ENCODE measurements at regions not wholly inside any gene's neighbourhood (a gene's known extent, or its start where the extent isn't known, plus 50 kb on each side); places are given as distances from the start of the nearest gene placed in this dataset.

DNA sequence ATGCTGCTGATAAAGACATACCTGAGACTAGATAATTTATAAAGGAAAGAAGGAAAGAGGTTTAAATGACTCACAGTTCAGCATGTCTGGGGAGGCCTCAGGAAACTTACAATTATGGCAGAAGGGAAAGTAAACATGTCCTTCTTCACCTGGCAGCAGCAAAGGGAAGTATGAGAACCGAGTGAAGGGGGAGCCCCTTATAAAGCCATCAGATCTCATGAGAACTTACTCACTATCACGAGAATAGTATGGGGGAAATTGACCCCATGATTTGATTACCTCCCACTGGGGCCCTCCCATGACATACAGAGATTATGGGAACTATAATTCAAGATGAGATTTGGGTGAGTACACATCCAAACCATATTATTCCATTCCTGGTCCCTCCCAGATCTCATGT, 154.4 kb downstream of the FASLG start:
- Histone ChIP-seq H3K4me3 (ENCODE audit: low read length) (no peak overlapping the region), H3F3A (ENCODE audit: insufficient read depth, low read length) (peaks cover 8% of the 10 kb centered on the region), H3K9ac (ENCODE audit: low read length) (no peak overlapping the region), H3K4me1 (ENCODE audit: low read length) (peaks cover 14% of the 10 kb centered on the region), H3K9me2 (replicated peaks; ENCODE audit: insufficient read depth, low read length) (no peaks in the 10 kb centered on the region), H3K79me2 (ENCODE audit: low read length) (no peaks in the 10 kb centered on the region), H2AFZ (ENCODE audit: low read length) (no peak overlapping the region), H3K27me3 (replicated peaks; ENCODE audit: insufficient read depth, low read length) (0 out of 2 replicates have a peak, but pooled peaks cover 6% of the 10 kb centered on the region), H4K20me1 (ENCODE audit: insufficient read depth, low read length) (no peaks in the 10 kb centered on the region), H3K36me3 (replicated peaks; ENCODE audit: insufficient read depth, low read length) (no peaks in the 10 kb centered on the region), H3K27ac (ENCODE audit: low read length) (no peak overlapping the region), H3K9me3 (replicated peaks; ENCODE audit: insufficient read depth, low read length) (no peaks in the 10 kb centered on the region), H3K4me2 (ENCODE audit: low read depth, low read length) (no peak overlapping the region)
- no peak for DNase-seq
- TF ChIP-seq EZH2phosphoT487 (IDR thresholded peaks at IDR 0.05; ENCODE audit: low read length): no peak
- TF ChIP-seq EZH2 (optimal IDR thresholded peaks at IDR 0.05; ENCODE audit: low read depth, low read length): no peak
- TF ChIP-seq, protein P1, sequence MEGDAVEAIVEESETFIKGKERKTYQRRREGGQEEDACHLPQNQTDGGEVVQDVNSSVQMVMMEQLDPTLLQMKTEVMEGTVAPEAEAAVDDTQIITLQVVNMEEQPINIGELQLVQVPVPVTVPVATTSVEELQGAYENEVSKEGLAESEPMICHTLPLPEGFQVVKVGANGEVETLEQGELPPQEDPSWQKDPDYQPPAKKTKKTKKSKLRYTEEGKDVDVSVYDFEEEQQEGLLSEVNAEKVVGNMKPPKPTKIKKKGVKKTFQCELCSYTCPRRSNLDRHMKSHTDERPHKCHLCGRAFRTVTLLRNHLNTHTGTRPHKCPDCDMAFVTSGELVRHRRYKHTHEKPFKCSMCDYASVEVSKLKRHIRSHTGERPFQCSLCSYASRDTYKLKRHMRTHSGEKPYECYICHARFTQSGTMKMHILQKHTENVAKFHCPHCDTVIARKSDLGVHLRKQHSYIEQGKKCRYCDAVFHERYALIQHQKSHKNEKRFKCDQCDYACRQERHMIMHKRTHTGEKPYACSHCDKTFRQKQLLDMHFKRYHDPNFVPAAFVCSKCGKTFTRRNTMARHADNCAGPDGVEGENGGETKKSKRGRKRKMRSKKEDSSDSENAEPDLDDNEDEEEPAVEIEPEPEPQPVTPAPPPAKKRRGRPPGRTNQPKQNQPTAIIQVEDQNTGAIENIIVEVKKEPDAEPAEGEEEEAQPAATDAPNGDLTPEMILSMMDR (IDR thresholded peaks at IDR 0.05; ENCODE audit: low read length): no peak

DNA sequence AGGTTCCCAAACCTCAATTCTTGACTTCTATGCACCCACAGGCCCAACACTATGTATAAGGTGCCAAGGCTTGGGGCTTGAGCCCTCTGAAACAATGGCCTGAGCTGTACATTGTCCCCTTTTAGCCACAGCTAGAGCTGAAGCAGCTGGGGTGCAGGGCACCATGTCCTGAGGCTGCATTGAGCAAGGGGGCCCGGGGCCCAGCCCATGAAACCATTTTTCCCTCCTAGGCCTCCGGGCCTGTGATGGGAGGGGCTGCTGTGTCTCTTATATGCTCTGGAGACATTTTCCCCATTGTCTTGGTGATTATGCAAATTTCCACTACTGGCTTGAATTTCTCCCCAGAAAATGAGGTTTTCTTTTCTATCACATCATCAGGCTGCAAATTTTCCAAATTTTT, 155.5 kb downstream of the FASLG start:
- no peaks in the 10 kb centered on the region for H3K9me2 ChIP-seq (replicated peaks; ENCODE audit: insufficient read depth, low read length)
- TF ChIP-seq EZH2phosphoT487 (IDR thresholded peaks at IDR 0.05; ENCODE audit: low read length) (no peak), EZH2 (optimal IDR thresholded peaks at IDR 0.05; ENCODE audit: low read depth, low read length) (no peak)
- TF ChIP-seq, protein P1 (IDR thresholded peaks at IDR 0.05; ENCODE audit: low read length): no peak

DNA sequence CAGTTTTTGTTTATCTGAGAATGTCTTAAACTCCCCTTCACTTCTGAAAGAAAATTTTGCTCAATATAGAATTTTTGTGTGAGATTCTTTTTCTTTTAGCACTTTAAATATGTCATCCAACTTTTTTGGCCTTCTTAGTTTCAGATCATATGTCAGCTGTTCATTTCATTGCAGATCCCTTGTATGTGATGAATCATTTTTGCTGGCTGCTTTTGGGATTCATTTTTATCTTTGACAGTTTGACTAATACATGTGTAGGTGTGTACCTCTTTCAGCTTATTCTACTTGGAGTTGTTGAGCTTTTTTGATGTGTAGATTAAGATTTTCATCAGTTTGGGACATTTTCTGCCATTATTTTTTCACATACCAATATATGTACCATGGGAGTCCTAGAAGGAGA, 156.8 kb downstream of the FASLG start:
- no peak for DNase-seq
- Histone ChIP-seq H3K27me3 (replicated peaks; ENCODE audit: insufficient read depth, low read length) (0 out of 2 replicates have a peak, but pooled peaks cover 9% of the 10 kb centered on the region), H3K79me2 (ENCODE audit: low read length) (no peaks in the 10 kb centered on the region), H3K36me3 (replicated peaks; ENCODE audit: insufficient read depth, low read length) (no peaks in the 10 kb centered on the region), H3K4me1 (ENCODE audit: low read length) (peaks cover 35% of the 10 kb centered on the region), H3K27ac (ENCODE audit: low read length) (no peak overlapping the region), H3K9me3 (replicated peaks; ENCODE audit: insufficient read depth, low read length) (no peaks in the 10 kb centered on the region), H2AFZ (ENCODE audit: low read length) (no peak overlapping the region), H3K9me2 (replicated peaks; ENCODE audit: insufficient read depth, low read length) (no peaks in the 10 kb centered on the region), H3K4me2 (ENCODE audit: low read depth, low read length) (no peak overlapping the region), H3K4me3 (ENCODE audit: low read length) (no peak overlapping the region), H3K9ac (ENCODE audit: low read length) (no peak overlapping the region), H3F3A (ENCODE audit: insufficient read depth, low read length) (peaks cover 32% of the 10 kb centered on the region), H4K20me1 (ENCODE audit: insufficient read depth, low read length) (no peaks in the 10 kb centered on the region)
- TF ChIP-seq, protein P1 (IDR thresholded peaks at IDR 0.05; ENCODE audit: low read length): no peak
- no peak for TF ChIP-seq EZH2phosphoT487 (IDR thresholded peaks at IDR 0.05; ENCODE audit: low read length)
- no peak for TF ChIP-seq EZH2 (optimal IDR thresholded peaks at IDR 0.05; ENCODE audit: low read depth, low read length)

More for the DNA sequence above, 155.5 kb downstream of the FASLG start:
- H3K27me3 ChIP-seq (replicated peaks; ENCODE audit: insufficient read depth, low read length): 0 out of 2 replicates have a peak, but pooled peaks cover 6% of the 10 kb centered on the region
- DNase-seq: no peak
- H3K36me3 ChIP-seq (replicated peaks; ENCODE audit: insufficient read depth, low read length): no peaks in the 10 kb centered on the region
- peaks cover 19% of the 10 kb centered on the region for H3F3A ChIP-seq (ENCODE audit: insufficient read depth, low read length)
- H3K27ac ChIP-seq (ENCODE audit: low read length): no peak overlapping the region
- H2AFZ ChIP-seq (ENCODE audit: low read length): no peak overlapping the region
- H3K9ac ChIP-seq (ENCODE audit: low read length): no peak overlapping the region
- no peak overlapping the region for H3K4me2 ChIP-seq (ENCODE audit: low read depth, low read length)
- H3K4me1 ChIP-seq (ENCODE audit: low read length): peaks cover 22% of the 10 kb centered on the region
- no peaks in the 10 kb centered on the region for H3K79me2 ChIP-seq (ENCODE audit: low read length)
- H3K9me3 ChIP-seq (replicated peaks; ENCODE audit: insufficient read depth, low read length): no peaks in the 10 kb centered on the region
- no peak overlapping the region for H3K4me3 ChIP-seq (ENCODE audit: low read length)
- no peaks in the 10 kb centered on the region for H4K20me1 ChIP-seq (ENCODE audit: insufficient read depth, low read length)

Data from MM.1S (cell line).